Natural killer cell (primary cell): ENCODE measurements at regions not wholly inside any gene's neighbourhood (a gene's known extent, or its start where the extent isn't known, plus 50 kb on each side); places are given as distances from the start of the nearest gene placed in this dataset.

Source experiments
- ATAC-seq, 3 donors: fragments of 150-1000 bp in 2 of 3; fragments of 200-7000 bp in 1 of 3; cut with Tn5 transposase; 1 replicate in 1 of 3; 2 replicates in 2 of 3; pipeline ENCODE4 v1.10.0; 2021; ENCODE audit warnings: mild to moderate bottlenecking in 2 of 3, moderate library complexity in 2 of 3
- DNase-seq, 2 donors: peaks; one replicate each; pipeline versions ENCODE4 v3.0.0 to v3.0.0-alpha.2; 2013 to 2021; ENCODE audit warnings: mixed read lengths in 1 of 2
- H3K27ac ChIP-seq: one replicate; pipeline ENCODE4 v1.5.1; 2013; ENCODE audit warnings: mild to moderate bottlenecking, low read length
- H3K27me3 ChIP-seq: one replicate; pipeline ENCODE4 v1.6.1; 2013; ENCODE audit warnings: low read length; ENCODE audit not compliant: control insufficient read depth, insufficient read depth
- H3K36me3 ChIP-seq: one replicate; pipeline ENCODE4 v1.6.1; 2013; ENCODE audit warnings: low read length; ENCODE audit not compliant: control insufficient read depth, insufficient read depth
- H3K4me1 ChIP-seq: one replicate; pipeline ENCODE4 v1.6.1; 2013; ENCODE audit warnings: low read length; ENCODE audit not compliant: control insufficient read depth, insufficient read depth
- H3K4me3 ChIP-seq: one replicate; pipeline ENCODE4 v1.5.1; 2013; ENCODE audit warnings: low read length
- H3K9me3 ChIP-seq: one replicate; pipeline ENCODE4 v1.6.1; 2013; ENCODE audit warnings: low read length; ENCODE audit not compliant: control insufficient read depth, insufficient read depth
- H3K27ac Mint-ChIP-seq, 2 donors: one replicate each; pipeline ENCODE4 v1.8.0; 2022; ENCODE audit warnings: mild to moderate bottlenecking in 2 of 2, mixed read lengths in 2 of 2, moderate library complexity in 1 of 2
- H3K27me3 Mint-ChIP-seq, 2 donors: one replicate each; pipeline ENCODE4 v1.8.0; 2022; ENCODE audit warnings: low read depth in 2 of 2, mixed read lengths in 2 of 2
- H3K36me3 Mint-ChIP-seq: one replicate; pipeline ENCODE4 v1.8.0; 2022; ENCODE audit warnings: mixed read lengths
- H3K4me1 Mint-ChIP-seq, 2 donors: one replicate each; pipeline ENCODE4 v1.8.0; 2022; ENCODE audit warnings: mixed read lengths in 2 of 2
- H3K4me3 Mint-ChIP-seq: one replicate; pipeline ENCODE4 v1.8.0; 2022; ENCODE audit warnings: mild to moderate bottlenecking, moderate library complexity, mixed read lengths
- H3K9me3 Mint-ChIP-seq, 2 donors: one replicate each; pipeline ENCODE4 v1.8.0; 2022; ENCODE audit warnings: mixed read lengths in 2 of 2
- CTCF ChIP-seq: fragments of 200-600 bp; IDR thresholded peaks from one replicate; pipeline ENCODE4 v1.8.0; 2022; ENCODE audit warnings: antibody characterized with exemption
- WGBS: methylation state at CpG from one replicate; pipeline ENCODE4 v1.1.7; 2013; ENCODE audit warnings: missing lambda C conversion rate; ENCODE audit not compliant: insufficient coverage; 5-methylcytosine and 5-hydroxymethylcytosine counted together
- intact Hi-C: fragments of 100-400 bp; cut with micrococcal nuclease; formaldehyde crosslinking; loops from one replicate; pipeline ENCODE4 v1.14.2; 2022

- no peak for ATAC-seq
- Mint-ChIP-seq H3K36me3 (no peaks in the 10 kb centered on the region), H3K9me3 (peaks cover 0 to 2% of the 10 kb centered on the region in 2 donors), H3K27ac (no peak overlapping the region), H3K4me3 (no peak overlapping the region), H3K27me3 (no peaks in the 10 kb centered on the region), H3K4me1 (no peaks in the 10 kb centered on the region)
- TF ChIP-seq CTCF: no peak
- peaks cover 1% of the 10 kb centered on the region for H3K9me3 ChIP-seq
- intact Hi-C loops: no loop called here
- no peaks in the 10 kb centered on the region for H3K4me1 ChIP-seq
- no peak overlapping the region for H3K4me3 ChIP-seq
- WGBS: 69% methylated on average over 2 of the region's 3 CpGs
- no peak for DNase-seq
- H3K27ac ChIP-seq: no peak overlapping the region
- H3K36me3 ChIP-seq: no peaks in the 10 kb centered on the region
- no peaks in the 10 kb centered on the region for H3K27me3 ChIP-seq
These were observed 123.4 kb upstream of the FRMD4B start for GRCh38 chr3:69509288-69509687.

DNA sequence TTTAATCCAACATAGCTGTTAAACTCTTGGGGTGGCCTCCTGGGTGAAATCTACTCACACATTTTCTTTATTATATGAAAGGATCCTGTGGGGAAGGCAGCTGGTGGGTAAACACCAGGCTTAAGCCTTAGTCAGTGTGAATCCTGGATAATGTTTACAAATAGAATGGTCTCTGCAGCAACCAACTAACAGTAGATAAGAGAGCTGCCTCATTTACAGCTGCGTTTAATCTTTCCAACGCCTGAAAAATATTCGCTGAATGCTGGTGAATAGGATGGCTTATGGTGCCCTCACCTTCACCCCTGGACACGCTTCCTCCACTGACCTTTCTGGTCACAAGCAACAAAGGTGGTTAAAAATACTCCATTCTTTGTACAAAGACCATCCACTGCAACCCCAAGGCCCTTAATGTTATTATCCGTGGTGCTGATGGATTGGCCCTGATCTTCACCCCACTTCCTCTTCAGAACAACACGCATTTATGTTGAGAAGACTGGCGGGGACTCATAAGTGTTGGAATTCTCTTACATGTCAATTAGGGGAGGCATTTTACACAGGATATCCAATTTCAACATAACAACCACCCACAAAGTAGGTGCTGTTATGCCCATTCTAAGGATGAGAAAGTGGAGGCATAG lies 120.0 kb upstream of the FRMD4B start:
- no peak overlapping the region for H3K4me3 ChIP-seq
- H3K36me3 Mint-ChIP-seq: no peaks in the 10 kb centered on the region
- H3K4me1 ChIP-seq: no peaks in the 10 kb centered on the region
- H3K9me3 Mint-ChIP-seq: no peaks in the 10 kb centered on the region
- no peak for DNase-seq
- H3K27ac Mint-ChIP-seq: no peak overlapping the region
- intact Hi-C loops: no loop called here
- 76% methylated on average over 4 of the region's 7 CpGs for WGBS
- no peak overlapping the region for H3K4me3 Mint-ChIP-seq
- H3K4me1 Mint-ChIP-seq: no peaks in the 10 kb centered on the region
- H3K27ac ChIP-seq: no peak overlapping the region
- no peaks in the 10 kb centered on the region for H3K9me3 ChIP-seq
- no peaks in the 10 kb centered on the region for H3K27me3 Mint-ChIP-seq
- no peaks in the 10 kb centered on the region for H3K27me3 ChIP-seq
- ATAC-seq: no peak
- no peaks in the 10 kb centered on the region for H3K36me3 ChIP-seq
- no peak for TF ChIP-seq CTCF

GRCh38 chr3:69504232-69504631 lies 118.3 kb upstream of the FRMD4B start:
- peaks cover 4% of the 10 kb centered on the region for H3K4me1 ChIP-seq
- no peaks in the 10 kb centered on the region for H3K36me3 ChIP-seq
- no peaks in the 10 kb centered on the region for H3K9me3 Mint-ChIP-seq
- TF ChIP-seq CTCF: no peak
- no peak overlapping the region for H3K4me3 ChIP-seq
- DNase-seq (no peak), ATAC-seq (no peak)
- no peaks in the 10 kb centered on the region for H3K36me3 Mint-ChIP-seq
- 67% methylated on average over 1 of the region's 3 CpGs for WGBS
- H3K27me3 Mint-ChIP-seq: peaks cover 0 to 7% of the 10 kb centered on the region in 2 donors
- no peaks in the 10 kb centered on the region for H3K9me3 ChIP-seq
- H3K27me3 ChIP-seq: no peaks in the 10 kb centered on the region
- intact Hi-C loops: no loop called here
- H3K27ac Mint-ChIP-seq: no peak overlapping the region
- no peak overlapping the region for H3K27ac ChIP-seq
- H3K4me3 Mint-ChIP-seq: no peak overlapping the region
- no peaks in the 10 kb centered on the region for H3K4me1 Mint-ChIP-seq

GRCh38 chr3:69500604-69501003 lies 114.7 kb upstream of the FRMD4B start:
- TF ChIP-seq CTCF: no peak
- H3K4me1 Mint-ChIP-seq: no peaks in the 10 kb centered on the region
- Histone ChIP-seq H3K4me3 (no peak overlapping the region), H3K27me3 (no peaks in the 10 kb centered on the region), H3K36me3 (no peaks in the 10 kb centered on the region), H3K9me3 (no peaks in the 10 kb centered on the region), H3K27ac (no peak overlapping the region), H3K4me1 (peaks cover 4% of the 10 kb centered on the region)
- no peak overlapping the region for H3K4me3 Mint-ChIP-seq
- ATAC-seq: no peak
- H3K9me3 Mint-ChIP-seq: no peaks in the 10 kb centered on the region
- no peak for DNase-seq
- WGBS: 78% methylated on average over 2 of the region's 5 CpGs
- H3K27ac Mint-ChIP-seq: no peak overlapping the region
- H3K27me3 Mint-ChIP-seq: peaks cover 3 to 7% of the 10 kb centered on the region in 2 donors
- H3K36me3 Mint-ChIP-seq: no peaks in the 10 kb centered on the region
- intact Hi-C loops: no loop called here
